ENCODE measurements at regions not wholly inside any gene's neighbourhood (a gene's known extent, or its start where the extent isn't known, plus 50 kb on each side); places are given as distances from the start of the nearest gene placed in this dataset.
"Not testable (repeated sequence)": the region's sequence is repeated elsewhere in the genome, so short reads cannot be mapped to it uniquely, and the experiment has no call there.

DNA sequence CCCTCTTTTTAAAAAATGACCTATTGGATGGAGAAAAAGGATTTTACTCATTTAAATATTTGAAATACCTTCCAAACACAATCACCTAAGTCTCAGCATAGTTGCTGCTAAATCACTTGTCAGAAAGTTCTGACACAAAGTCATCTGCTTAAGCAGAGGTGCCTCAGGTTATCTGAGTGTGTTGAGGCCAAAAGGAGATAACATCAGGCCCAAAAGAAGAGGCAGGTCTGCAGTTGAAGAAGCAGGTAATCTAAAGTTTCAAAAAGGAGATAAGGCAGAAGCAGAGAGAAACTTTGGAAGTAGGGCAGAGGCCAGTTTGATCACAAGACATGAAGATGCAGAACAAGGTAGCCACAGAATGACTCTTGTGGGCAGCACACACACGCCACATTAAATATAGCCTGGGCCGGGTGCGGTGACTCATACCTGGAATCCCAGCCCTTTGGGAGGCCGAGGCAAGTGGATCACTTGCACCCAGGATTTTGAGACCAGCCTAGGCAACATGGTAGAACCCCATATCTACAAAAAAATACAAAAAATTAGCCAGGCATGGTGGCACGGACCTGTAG, 175.7 kb upstream of the API5 start:
- DNase-seq (ENCODE audit: low spot score): no peak

DNA sequence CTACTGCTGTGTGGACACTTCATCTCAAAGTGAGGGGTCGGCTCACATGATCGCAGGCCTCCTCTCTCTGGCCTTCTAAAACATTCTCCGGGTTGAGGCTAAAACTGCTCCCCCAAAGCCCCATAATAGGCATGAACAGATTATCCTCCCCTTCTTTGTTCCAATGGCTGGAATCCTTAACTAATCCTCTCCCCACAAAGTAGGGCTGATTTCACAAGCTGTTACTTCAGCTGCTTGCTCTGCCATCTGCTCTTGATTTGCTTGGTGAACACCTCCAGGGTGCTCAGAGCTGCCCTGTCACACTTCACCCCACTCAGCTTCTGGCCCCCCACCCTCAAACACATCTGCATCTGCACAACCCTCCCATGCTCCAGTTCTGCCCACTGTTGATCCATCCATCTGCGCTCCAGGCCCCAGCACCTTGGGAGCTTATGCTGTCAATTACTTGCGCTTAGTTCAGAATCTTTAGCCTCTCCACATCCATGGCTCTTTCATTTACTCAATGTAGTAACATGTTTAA, 173.1 kb upstream of the API5 start:
- no peak for DNase-seq (ENCODE audit: low spot score)

DNA sequence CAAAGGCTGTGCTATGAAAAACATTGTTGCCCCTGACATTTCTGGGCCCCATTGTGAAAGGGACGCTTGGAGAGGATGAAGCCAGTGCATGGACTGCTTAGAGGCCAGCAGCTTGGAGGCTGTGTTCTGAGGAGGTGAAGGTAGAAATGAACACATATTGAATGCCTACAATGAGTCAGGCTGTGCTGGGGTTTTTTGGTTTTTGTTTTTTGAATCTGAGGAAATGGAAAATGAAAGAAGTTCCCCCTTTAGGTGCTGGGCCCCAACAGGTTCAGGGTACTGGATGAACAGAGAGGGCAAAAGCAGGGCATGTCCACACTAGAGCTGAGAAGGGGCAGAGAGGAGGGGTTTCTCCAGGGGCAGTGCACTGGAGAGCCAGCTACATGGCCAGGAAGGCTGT, 166.1 kb upstream of the API5 start:
- DNase-seq (ENCODE audit: low spot score): no peak

DNA sequence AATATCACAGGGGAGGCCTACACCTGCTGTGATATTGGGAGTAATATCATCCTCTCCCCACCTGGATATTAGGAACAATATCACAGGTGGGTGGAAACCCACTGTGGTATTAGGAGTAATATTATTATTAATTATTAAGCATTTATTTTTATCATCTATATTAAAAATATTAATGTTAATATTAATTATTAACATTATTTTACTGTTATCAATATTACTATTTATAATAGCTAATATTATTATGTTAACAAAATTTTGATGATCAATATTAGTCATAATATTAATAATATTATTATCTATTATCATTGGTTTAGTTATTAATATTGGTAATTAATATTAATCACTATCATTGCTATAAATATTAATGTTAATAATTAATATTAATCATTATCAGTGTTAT, 161.1 kb upstream of the API5 start:
- DNase-seq (ENCODE audit: low spot score): no peak

DNA sequence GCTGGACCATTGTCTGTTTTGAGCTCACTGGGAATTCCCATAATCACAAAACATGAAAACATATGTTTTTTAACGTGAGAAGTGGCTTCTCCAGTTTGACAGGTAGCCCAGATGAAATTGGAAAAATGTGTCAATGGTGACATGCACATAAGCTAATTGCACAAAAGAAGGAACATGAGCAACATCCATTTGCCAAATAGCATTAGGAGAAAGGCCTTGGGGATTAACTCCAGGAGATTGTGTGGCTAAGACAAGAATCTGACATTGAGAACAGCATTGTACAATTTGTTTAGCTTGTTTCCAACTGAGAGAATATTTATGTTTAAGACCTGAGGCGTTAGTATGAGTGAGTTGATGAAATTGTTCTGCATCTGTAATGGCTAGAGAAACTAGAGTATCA, 147.0 kb upstream of the API5 start:
- no peak for DNase-seq (ENCODE audit: low spot score)

DNA sequence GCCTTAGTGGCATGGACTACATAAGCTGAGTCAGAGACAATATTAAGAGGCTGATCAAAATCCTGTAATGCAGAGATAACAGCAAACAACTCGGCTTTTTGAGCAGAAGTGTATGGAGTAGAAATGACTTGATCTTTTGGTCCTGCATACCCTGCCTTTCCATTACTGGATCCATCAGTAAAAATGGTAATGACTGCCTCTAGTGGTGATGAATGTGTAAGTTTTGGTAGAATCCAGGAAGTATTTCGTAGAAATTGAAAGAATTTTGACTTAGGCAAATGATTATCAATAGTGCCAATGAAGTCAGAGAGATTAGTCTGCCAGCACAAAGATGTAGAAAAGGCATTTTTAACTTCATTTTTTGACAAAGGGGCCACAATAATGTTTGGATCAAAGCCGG, 146.4 kb upstream of the API5 start:
- DNase-seq (ENCODE audit: low spot score): not testable (repeated sequence)

DNA sequence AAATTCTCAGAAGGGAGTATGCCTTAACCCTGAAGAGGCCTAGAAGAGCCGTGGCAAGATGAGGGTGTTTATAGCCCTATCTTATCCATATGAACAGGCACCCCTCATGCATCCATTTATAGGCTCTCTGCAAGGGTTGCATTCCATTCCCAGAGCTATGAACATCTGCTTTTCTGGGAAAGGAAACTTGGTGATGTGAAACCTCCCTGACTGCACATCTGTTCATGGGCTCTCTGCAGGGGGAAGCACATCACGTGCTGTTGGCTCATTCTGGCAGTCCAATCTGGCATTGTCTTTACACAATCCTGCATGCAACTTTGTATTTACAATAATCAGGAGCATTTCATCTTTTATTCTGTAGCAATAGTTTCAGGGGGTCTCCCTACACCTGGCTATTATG, 143.6 kb upstream of the API5 start:
- DNase-seq (ENCODE audit: low spot score): not testable (repeated sequence)

DNA sequence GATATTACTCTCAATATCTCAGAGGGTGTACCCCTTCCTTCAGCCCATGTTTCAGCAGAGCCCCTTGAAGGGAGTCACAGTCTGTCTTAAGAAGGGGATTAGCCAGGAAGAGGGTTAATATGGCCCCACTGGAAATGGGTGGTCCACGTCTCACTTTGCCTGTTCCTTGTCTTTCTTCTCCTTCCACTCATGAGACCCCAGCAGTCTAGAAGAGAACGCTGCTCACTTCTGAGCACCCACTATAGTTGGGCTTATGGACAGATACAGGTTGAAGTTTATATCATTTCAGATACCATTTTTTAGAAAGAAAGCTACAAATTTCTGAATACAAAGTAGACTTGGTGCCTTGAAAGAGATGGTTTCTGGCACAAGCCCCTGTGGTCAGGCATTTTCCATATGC, 139.3 kb upstream of the API5 start:
- no peak for DNase-seq (ENCODE audit: low spot score)

DNA sequence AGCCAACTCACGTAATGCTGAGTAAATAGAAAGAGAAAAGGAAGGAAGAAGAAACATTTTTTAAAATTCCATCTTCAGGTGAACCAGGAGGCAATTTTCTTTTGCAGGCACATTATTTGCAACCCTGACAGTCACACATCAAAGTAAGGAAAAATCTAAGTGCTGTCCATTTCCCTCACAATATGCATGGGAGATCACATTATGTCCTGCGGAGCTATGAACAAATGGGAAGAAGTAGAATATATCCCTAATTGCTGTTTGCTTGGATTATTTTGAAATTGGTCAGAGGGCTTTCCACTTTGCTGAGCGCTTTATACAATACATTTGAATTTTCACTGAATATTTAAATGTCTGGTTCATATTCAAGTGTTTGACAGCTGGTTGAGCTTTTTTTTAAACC, 133.8 kb upstream of the API5 start:
- DNase-seq (ENCODE audit: low spot score): no peak

DNA sequence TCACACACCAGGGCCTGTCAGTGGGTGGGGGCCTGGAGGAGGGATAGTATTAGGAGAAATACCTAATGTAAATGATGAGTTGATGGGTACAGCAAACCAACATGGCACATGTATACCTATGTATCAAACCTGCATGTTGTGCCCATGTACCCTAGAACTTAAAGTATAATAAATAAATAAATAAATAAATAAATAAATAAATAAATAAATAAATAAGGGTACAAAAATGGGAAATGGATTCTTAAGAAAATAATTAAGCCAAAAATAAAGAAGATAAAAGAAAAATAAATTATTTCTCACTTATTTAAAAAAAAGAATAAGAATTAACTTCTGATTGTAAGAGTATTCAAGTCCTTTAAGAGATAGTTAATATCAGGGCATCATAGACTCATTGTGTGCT, 117.3 kb upstream of the API5 start:
- not testable (repeated sequence) for DNase-seq (ENCODE audit: low spot score)

DNA sequence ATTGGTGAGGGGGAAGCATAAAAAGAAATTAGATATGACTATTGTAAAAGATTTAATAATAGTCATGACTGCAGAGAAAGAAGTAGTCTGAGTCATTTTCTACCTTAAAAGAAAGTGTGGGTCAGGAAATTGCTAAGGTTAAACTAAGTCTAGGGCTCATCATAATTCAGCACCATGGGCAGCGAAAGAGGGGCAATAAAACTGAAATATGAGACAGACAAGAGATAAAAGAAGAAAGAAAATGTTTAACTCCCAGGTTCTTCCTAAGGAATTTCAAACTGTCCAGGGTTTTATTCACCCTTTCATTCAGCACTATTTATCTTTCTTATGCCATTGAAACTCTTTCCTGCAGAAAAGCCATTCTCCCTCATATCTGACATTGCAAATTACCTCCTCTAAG, 114.4 kb upstream of the API5 start:
- no peak for DNase-seq (ENCODE audit: low spot score)

DNA sequence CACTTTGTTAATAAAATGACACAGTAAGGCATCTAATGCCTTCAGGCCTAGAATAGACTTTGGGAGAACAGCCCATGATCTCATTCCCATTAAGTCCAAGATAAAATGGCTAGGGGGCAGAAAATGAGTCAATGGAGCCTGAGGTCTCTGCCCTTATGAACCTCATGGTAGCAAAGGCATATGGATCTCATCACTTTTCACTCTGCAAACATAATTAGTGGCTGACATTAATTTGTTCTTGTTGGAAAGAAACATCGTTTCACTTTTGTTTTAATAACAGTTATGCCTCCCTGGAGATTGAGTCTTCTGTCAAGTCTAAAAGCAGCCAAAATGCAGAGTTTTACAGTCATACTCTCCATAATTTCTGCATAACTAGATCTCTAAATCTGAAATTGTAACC, 111.8 kb upstream of the API5 start:
- no peak for DNase-seq (ENCODE audit: low spot score)

DNA sequence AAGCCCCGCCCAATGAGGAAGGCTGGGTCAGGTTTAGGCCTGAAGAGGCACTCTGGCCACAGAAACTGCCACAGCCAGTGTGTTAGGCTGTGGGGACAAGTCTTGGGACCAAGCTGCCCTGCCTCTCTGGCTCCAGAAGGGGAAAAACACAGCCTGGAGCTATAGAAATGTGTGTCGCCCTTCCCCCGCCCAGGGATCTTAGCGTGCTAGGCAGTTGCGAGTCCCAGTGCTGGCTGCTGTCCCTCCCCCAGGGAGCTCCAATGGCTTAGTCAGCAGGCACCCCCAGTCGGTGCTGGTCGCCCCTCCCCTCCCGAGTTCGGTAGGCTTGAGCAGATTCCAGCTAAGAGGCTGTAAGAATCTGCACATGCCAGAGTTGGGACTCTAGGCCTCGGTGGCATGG, 99.5 kb upstream of the API5 start:
- no peak for DNase-seq (ENCODE audit: low spot score)

DNA sequence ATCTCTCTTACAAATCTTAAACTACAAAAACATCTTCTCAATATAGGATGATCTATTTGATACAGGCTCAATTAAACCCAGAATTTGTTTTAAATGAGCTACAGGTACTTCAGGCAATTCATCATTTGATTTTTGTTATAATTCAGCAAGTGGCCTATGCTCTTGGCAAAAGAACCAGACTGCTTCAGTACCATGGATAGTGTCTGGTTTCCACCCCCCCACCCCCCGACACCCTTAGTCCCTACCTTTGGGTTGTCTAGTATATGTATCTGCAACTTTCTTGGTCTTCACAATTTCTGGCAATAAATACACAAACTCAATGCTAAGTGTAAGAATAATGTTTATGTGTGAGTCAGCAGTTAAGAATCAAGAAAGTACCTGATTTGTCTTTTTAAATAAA, 97.3 kb upstream of the API5 start:
- DNase-seq (ENCODE audit: low spot score): no peak

DNA sequence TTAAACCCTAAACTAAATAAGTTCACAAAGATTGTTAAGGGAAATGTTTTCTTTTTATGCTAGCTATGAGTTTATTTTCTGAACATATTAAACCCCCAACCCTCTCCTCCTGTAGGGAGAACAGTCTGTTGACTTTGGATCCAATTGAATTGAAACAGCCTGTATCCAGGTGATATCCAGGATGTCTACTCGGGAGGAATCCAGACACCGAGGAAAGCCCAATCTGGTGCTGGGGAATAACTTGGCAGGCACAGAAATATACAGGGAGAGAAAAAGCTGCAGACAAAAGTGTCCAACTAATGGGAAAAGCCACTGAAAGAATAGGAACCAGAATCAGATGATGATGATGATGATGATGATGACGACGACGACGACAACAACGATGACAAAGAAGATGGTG, 93.9 kb upstream of the API5 start:
- no peak for DNase-seq (ENCODE audit: low spot score)

DNA sequence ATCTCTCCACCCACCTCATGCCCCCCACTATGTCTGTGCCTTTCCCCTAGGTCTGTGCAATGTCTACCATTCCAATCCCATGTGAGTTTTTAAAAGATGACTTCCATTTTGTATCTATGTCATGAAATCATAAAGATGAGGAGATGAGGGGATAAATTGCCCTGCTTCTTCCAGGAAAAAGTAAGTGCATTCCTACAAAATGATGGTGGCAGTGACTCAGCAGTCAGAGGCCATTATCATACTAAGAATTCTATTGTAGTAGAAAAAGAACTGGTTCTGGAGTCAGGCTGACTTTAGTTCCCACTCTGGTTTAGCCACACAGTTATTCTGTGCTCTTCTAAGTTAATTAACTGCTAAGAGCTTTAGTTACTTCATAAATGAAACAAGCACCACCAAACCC, 89.6 kb upstream of the API5 start:
- no peak for DNase-seq (ENCODE audit: low spot score)

DNA sequence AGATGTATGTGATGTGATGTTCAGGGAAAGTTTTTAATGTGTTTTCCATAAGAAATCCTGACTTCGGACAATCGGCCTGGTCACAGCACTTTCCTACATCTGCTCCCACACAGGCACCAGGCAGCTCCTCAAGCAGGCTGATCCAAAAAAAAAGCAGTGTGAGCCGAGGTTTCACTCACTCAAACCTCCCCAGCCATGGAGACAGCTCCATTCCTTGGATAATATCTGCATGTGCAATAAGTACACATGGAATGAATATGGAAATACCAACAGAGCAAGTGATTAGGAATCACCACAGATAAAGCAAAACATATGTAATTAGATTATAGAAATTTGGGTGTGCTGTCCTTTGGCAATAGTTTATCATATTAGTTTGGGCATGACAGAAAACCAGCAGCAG, 88.8 kb upstream of the API5 start:
- no peak for DNase-seq (ENCODE audit: low spot score)

DNA sequence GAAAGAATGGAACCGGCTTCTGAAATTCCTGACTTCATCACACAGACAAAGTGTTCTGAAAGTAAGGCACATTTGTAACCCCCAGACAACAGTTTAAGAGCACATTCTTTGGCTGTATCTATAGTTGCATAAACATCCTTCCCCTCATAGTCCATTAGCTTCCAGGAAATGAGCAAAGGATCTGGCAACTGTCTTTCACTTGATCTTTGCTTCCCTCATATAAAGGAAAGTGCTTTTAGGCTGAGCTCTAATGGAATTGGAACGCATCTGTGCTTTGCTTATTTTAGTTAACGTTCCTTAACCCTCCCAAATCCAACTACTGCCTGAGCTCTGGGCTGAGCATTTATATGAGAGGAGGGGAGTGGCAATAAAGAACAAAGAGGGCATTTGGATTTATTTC, 76.9 kb upstream of the API5 start:
- DNase-seq (ENCODE audit: low spot score): no peak

DNA sequence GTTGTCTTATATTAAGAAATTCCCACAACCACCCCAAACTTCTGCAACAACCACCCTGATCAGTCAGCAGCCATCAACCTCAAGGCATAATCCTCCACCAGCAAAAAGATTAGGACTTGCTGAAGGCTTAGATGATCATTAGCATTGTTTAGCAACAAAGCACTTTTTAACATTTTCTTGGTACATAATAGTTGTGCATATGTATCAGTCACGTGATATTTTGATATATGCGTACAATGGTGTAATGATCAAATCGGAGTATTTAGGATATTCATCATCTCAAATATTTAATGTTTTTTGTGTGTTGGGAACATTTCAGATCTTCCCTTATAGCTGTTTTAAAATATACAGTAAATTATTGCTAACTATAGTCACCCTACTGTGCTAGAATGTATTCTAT, 73.5 kb upstream of the API5 start:
- no peak for DNase-seq (ENCODE audit: low spot score)

DNA sequence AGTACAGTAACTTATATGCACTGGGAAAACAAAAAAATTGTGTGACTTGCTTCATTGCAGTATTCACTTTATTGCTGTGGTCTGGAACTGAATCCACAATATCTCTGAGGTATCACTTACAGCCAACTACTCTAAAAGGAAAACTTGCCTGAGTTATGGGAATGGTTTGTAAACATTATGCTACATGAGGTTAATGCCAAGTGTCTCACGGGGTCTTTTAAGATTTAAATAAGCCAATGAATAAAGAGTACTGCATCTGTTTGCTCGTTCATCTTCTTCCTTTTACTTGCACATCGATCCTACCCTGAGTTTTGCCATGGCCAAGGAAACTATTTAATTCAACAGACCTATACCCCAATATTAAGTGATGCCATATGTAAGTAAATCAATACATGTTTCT, 72.0 kb upstream of the API5 start:
- no peak for DNase-seq (ENCODE audit: low spot score)

DNA sequence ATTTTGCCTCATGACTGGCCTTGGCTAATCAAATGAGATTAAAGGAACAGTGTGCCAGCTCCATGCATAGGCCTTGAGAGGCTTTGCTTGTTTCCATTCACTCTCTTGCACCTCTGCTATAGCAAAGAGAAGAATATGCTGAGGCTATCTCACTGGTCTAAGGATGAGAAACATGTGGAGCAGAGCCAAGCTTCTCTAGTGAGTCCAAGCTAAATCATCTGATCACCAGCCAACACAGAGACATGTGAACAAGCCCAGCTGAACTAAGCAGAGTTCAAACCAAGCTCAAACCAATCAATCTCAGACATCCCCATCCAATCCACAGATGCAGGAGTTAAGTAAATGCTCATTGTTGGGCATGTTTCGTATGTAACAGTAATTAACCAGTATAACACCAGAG, 69.4 kb upstream of the API5 start:
- no peak for DNase-seq (ENCODE audit: low spot score)

DNA sequence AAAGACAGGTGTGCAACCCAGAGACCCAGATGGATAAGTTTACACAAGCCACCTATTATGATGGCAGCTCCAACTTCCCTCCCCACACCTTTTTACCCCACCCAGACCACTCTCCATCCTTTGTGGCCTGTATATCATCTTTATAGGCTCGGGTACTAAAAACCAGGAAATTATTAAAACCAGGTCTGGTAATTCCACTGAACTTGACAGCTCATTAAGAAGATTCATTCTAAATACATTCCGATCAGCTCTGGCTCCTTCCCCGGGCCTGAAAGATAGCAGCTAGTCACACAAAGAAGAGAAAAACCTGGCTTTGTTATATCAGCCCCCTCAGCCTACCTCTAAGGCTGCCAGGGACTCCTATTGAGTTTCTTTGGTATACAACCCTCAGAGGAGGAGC, 67.9 kb upstream of the API5 start:
- DNase-seq (ENCODE audit: low spot score): no peak

DNA sequence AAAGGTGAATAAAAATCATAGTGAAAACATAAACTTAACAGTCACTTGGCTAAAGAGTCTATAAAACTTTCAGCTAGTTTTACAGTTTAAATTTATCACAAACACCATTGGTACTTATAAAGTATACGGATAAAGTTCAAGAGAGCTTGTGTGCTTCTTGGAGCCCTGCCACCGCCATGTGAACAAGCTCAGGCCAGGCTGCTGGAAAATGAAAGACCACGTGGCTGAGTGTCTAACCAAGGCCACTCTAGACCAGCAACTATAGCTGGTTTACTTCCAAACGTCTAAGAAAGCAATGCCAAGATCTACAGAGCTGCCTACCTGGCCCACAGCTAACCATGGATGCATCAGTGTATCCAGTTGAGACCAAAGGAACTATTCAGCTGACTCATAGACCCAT, 66.3 kb upstream of the API5 start:
- DNase-seq (ENCODE audit: low spot score): no peak

DNA sequence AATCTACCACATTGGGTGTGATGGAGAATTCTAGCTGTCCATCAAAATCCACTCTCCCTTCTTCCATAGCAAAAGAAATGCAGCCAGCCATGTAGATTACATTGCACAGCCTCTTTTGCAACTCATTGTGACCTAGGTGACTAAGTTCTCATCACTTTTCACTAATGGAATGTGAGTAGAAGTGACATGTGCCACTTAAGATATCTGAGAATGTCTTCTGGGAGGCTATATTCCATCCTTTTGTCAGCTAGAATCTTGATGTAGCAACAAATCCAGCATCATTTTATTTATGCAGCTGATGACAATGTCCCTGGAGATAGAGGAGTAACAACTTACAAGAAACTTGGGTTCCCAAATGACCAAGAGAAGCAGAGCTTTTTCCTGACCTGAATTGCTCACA, 61.5 kb upstream of the API5 start:
- no peak for DNase-seq (ENCODE audit: low spot score)

DNA sequence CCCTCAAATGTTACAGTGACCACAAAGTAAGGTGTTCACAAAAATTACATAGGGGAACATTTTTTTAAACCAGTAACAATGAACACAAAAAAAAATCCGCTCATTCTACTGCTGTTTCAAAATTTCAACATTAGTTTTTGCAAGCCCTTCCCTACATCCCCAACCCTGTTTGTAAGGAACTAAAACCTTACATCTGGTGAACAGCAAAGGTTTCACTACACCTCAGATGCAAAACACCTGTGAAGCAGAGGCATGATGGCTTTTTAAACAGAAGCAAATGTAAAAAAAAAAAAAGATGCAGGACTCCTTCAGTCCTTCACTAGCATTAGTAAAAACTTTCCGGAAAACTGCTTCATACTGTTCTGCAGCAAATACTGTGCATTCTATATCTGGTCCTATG, 50.0 kb upstream of the API5 start:
- DNase-seq (ENCODE audit: low spot score): no peak
